Neural cell (in vitro differentiated cells): ENCODE measurements at regions not wholly inside any gene's neighbourhood (a gene's known extent, or its start where the extent isn't known, plus 50 kb on each side); places are given as distances from the start of the nearest gene placed in this dataset.

ENCODE experiments used
- EZH2 ChIP-seq: fragments of 200-600, 300-800 bp; shearing (Covaris generic), sonication (generic); IDR thresholded peaks from 2 replicates; pipeline ENCODE4 v1.6.1; 2014; ENCODE audit warnings: antibody characterized with exemption, low read length, borderline replicate concordance, mild to moderate bottlenecking; ENCODE audit not compliant: insufficient read depth, poor library complexity, severe bottlenecking
- TF ChIP-seq, protein P1 (sequence below): fragments of 450-650 bp; IDR thresholded peaks from 2 replicates; pipeline ENCODE4 v1.5.1; 2014; ENCODE audit warnings: antibody characterized with exemption, mild to moderate bottlenecking, moderate library complexity; ENCODE audit not compliant: poor library complexity, severe bottlenecking

DNA sequence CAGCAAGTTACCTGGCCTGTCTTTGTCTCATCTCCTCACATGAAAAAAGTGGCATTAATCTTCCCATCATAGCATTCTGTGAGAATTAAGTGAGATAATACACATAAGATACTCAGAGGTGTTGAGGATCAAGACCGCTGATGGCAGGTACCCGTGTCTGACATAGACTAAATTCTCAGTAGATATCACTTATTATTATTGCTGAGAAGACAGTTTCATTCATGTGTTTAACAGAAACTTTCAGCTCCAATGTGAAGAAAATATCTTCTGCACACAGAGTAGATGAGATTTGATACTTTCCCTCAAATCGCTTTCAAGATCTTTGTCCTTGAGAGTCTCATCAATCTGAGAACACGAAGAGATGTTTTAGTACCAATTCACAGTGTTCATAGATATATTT is 809.4 kb downstream of the TSN start:
- TF ChIP-seq EZH2, result no peak
- TF ChIP-seq, protein P1, sequence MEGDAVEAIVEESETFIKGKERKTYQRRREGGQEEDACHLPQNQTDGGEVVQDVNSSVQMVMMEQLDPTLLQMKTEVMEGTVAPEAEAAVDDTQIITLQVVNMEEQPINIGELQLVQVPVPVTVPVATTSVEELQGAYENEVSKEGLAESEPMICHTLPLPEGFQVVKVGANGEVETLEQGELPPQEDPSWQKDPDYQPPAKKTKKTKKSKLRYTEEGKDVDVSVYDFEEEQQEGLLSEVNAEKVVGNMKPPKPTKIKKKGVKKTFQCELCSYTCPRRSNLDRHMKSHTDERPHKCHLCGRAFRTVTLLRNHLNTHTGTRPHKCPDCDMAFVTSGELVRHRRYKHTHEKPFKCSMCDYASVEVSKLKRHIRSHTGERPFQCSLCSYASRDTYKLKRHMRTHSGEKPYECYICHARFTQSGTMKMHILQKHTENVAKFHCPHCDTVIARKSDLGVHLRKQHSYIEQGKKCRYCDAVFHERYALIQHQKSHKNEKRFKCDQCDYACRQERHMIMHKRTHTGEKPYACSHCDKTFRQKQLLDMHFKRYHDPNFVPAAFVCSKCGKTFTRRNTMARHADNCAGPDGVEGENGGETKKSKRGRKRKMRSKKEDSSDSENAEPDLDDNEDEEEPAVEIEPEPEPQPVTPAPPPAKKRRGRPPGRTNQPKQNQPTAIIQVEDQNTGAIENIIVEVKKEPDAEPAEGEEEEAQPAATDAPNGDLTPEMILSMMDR, result no peak
